ENCODE measurements at regions not wholly inside any gene's neighbourhood (a gene's known extent, or its start where the extent isn't known, plus 50 kb on each side); places are given as distances from the start of the nearest gene placed in this dataset.

DNA sequence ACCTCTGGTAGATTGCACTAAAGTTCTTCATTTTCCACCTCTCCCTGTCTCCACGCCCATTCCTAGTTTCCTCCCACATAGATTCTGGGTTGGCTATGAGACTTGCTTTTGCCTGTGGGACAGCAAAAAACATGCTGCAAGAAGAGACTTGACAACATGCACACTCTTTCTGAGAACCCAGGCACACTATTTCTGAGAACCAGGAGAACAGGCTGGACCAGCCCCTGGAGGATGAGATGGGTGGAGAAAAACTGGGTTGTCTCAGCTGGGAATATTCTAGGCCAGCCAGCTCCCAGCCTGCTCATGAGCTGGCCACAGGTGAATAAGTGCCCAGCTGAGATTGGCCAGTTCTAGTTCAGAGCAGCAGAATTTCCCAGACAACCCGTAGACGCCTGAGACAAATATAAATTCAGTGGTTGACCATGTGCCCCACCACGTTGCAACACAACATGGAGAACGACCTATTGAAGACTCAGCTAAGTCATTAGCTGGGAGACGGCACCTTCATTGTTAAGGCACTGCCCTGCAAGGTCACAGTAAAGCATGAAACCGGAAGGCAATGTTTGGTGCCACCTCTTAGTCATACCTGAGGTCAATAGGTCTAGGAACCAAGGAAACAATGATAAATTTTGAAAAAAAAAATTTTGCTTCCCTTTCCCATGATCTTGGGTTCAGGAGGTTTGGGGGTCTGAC, 92.7 kb upstream of the AKR1E2 start:
- Histone ChIP-seq H3K27me3 (ENCODE audit: control insufficient read depth, insufficient read depth, low read length) (no peaks in the 10 kb centered on the region), H3K36me3 (ENCODE audit: control insufficient read depth, insufficient read depth, low read length) (no peaks in the 10 kb centered on the region), H3K4me1 (ENCODE audit: control insufficient read depth, insufficient read depth, low read length) (no peaks in the 10 kb centered on the region; the same call in 1 of the 2 replicates), H3K9me3 (ENCODE audit: control insufficient read depth, insufficient read depth, low read depth, low read length) (peaks cover 28% of the 10 kb centered on the region; the same call in 1 of the 2 replicates), H3K27ac (ENCODE audit: low read length) (peak overlapping the region; percentile 34; the same call in 1 of the 2 replicates), H3K4me3 (ENCODE audit: low read depth in 2 of 2, low read length in 2 of 2) (no peak overlapping the region)
- ChIA-PET CTCF (no interaction called here), POLR2A (no interaction called here)
- BruUV-seq (replicated peaks), result no TSS peak
- TF ChIP-seq, protein P1, sequence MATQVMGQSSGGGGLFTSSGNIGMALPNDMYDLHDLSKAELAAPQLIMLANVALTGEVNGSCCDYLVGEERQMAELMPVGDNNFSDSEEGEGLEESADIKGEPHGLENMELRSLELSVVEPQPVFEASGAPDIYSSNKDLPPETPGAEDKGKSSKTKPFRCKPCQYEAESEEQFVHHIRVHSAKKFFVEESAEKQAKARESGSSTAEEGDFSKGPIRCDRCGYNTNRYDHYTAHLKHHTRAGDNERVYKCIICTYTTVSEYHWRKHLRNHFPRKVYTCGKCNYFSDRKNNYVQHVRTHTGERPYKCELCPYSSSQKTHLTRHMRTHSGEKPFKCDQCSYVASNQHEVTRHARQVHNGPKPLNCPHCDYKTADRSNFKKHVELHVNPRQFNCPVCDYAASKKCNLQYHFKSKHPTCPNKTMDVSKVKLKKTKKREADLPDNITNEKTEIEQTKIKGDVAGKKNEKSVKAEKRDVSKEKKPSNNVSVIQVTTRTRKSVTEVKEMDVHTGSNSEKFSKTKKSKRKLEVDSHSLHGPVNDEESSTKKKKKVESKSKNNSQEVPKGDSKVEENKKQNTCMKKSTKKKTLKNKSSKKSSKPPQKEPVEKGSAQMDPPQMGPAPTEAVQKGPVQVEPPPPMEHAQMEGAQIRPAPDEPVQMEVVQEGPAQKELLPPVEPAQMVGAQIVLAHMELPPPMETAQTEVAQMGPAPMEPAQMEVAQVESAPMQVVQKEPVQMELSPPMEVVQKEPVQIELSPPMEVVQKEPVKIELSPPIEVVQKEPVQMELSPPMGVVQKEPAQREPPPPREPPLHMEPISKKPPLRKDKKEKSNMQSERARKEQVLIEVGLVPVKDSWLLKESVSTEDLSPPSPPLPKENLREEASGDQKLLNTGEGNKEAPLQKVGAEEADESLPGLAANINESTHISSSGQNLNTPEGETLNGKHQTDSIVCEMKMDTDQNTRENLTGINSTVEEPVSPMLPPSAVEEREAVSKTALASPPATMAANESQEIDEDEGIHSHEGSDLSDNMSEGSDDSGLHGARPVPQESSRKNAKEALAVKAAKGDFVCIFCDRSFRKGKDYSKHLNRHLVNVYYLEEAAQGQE (IDR thresholded peaks at IDR 0.05; ENCODE audit: insufficient read depth in 1 of 2, low read depth in 2 of 2, low read length in 1 of 2), result no peak
- TF ChIP-seq TCF7L2 (IDR thresholded peaks at IDR 0.05; ENCODE audit: low read depth, low read length), result no peak
- ATAC-seq (no peak), DNase-seq (ENCODE audit: low read depth, low spot score) (no peak)
- intact Hi-C loops (cut with micrococcal nuclease; ENCODE audit: unreplicated experiment), result no loop called here
- in situ Hi-C loops (cut with HindIII; ENCODE audit: low pct_unique_long_range_greater_than_20kb, low sequenced_read_pairs), result no loop called here

DNA sequence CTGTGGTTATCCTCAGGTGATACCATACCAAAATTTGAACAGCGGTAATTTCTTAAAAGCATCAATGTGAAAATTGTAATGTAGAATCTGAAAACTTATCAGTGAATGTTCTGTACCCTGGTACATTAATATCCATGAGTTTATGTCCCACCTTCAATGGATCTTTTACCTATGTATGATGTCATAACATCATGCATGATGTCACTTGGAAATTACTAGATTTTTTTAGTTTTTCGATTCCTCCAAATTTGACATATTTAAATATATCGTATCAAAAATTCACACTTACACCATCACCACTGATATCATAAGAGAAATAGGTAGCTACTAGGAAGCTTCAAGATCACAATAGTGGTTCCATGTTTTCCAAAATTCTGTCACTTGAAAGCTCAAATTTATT, 95.0 kb upstream of the AKR1E2 start:
- DNase-seq (ENCODE audit: low read depth, low spot score), result no peak
- ChIA-PET POLR2A (no interaction called here), CTCF (no interaction called here)
- intact Hi-C loops (cut with micrococcal nuclease; ENCODE audit: unreplicated experiment), result no loop called here
- Histone ChIP-seq H3K27me3 (ENCODE audit: control insufficient read depth, insufficient read depth, low read length) (no peaks in the 10 kb centered on the region), H3K27ac (ENCODE audit: low read length) (no peak overlapping the region), H3K4me1 (ENCODE audit: control insufficient read depth, insufficient read depth, low read length) (no peaks in the 10 kb centered on the region), H3K9me3 (ENCODE audit: control insufficient read depth, insufficient read depth, low read depth, low read length) (peaks cover 41% of the 10 kb centered on the region; the same call in 1 of the 2 replicates), H3K36me3 (ENCODE audit: control insufficient read depth, insufficient read depth, low read length) (no peaks in the 10 kb centered on the region), H3K4me3 (ENCODE audit: low read depth in 2 of 2, low read length in 2 of 2) (no peak overlapping the region)
- no peak for ATAC-seq
- BruUV-seq (replicated peaks), result no TSS peak
- TF ChIP-seq, protein P2, sequence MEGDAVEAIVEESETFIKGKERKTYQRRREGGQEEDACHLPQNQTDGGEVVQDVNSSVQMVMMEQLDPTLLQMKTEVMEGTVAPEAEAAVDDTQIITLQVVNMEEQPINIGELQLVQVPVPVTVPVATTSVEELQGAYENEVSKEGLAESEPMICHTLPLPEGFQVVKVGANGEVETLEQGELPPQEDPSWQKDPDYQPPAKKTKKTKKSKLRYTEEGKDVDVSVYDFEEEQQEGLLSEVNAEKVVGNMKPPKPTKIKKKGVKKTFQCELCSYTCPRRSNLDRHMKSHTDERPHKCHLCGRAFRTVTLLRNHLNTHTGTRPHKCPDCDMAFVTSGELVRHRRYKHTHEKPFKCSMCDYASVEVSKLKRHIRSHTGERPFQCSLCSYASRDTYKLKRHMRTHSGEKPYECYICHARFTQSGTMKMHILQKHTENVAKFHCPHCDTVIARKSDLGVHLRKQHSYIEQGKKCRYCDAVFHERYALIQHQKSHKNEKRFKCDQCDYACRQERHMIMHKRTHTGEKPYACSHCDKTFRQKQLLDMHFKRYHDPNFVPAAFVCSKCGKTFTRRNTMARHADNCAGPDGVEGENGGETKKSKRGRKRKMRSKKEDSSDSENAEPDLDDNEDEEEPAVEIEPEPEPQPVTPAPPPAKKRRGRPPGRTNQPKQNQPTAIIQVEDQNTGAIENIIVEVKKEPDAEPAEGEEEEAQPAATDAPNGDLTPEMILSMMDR (IDR thresholded peaks at IDR 0.05), result no peak
- TF ChIP-seq SIN3A (IDR thresholded peaks at IDR 0.05; ENCODE audit: borderline replicate concordance, insufficient read depth, low read depth, low read length), result no peak
- TF ChIP-seq TCF7L2 (IDR thresholded peaks at IDR 0.05; ENCODE audit: low read depth, low read length), result no peak
- TF ChIP-seq, protein P1 (IDR thresholded peaks at IDR 0.05; ENCODE audit: insufficient read depth in 1 of 2, low read depth in 2 of 2, low read length in 1 of 2), result no peak
- no peak for TF ChIP-seq POLR2AphosphoS5 (IDR thresholded peaks at IDR 0.05; ENCODE audit: low read depth, low read length)
- in situ Hi-C loops (cut with HindIII; ENCODE audit: low pct_unique_long_range_greater_than_20kb, low sequenced_read_pairs), result no loop called here

All from Panc1 (cell line).